Gastroesophageal sphincter (tissue), 3 donors: ENCODE measurements at regions not wholly inside any gene's neighbourhood (a gene's known extent, or its start where the extent isn't known, plus 50 kb on each side); places are given as distances from the start of the nearest gene placed in this dataset.

Experiments used
- EP300 ChIP-seq: sonication (generic); formaldehyde crosslinking; IDR thresholded peaks from one replicate; pipeline ENCODE4 v1.6.1; 2017; ENCODE audit warnings: antibody characterized with exemption, mild to moderate bottlenecking
- POLR2A ChIP-seq, 2 donors: fragments of 450-650 bp; IDR thresholded peaks; one replicate each; pipeline ENCODE4 v1.6.1; 2017; ENCODE audit warnings: antibody characterized with exemption in 2 of 2, mild to moderate bottlenecking in 2 of 2, moderate library complexity in 1 of 2
- POLR2AphosphoS5 ChIP-seq: sonication (generic); formaldehyde crosslinking; IDR thresholded peaks from one replicate; pipeline ENCODE4 v1.6.1; 2017; ENCODE audit warnings: antibody characterized with exemption
- TF ChIP-seq, protein P1 (sequence below), 4 experiments: fragments of 200-600 bp in 2 of 4; fragments of 450-650 bp in 2 of 4; sonication (generic) in 1 of 4; IDR thresholded peaks; one replicate each; pipeline ENCODE4 v1.5.1; 2017 to 2019; ENCODE audit warnings: antibody characterized with exemption in 4 of 4, mild to moderate bottlenecking in 2 of 4, moderate library complexity in 2 of 4

DNA sequence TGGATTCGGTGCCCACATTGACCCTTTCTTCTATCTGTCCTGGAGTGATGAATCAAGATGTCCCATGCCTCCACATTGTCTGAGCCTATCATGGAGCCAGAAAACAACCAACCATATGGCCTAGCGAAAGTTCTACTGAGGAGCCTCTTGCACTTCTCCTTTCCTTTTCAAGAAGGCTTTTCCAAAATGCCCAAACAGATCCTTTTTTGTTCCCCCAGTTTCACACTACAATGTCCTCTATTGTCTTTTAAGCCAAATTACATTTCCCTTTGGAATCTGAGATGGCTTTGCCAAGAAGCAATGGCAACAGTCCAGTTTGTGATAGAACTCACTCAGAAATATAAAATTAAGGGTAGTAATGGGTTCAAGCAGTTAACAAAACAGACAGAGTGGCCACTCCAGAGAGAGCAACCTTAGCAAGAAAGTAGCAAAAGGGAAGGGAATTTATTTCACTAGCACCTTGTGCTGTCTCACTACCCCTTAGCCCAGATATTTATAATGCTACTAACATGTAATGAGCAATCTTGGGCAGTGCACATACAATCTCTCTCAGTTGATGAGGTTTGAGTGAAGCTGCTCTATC lies 194.6 kb upstream of the PDE1C start:
- TF ChIP-seq EP300 = no peak
- TF ChIP-seq POLR2AphosphoS5 = no peak
- TF ChIP-seq, protein P1, sequence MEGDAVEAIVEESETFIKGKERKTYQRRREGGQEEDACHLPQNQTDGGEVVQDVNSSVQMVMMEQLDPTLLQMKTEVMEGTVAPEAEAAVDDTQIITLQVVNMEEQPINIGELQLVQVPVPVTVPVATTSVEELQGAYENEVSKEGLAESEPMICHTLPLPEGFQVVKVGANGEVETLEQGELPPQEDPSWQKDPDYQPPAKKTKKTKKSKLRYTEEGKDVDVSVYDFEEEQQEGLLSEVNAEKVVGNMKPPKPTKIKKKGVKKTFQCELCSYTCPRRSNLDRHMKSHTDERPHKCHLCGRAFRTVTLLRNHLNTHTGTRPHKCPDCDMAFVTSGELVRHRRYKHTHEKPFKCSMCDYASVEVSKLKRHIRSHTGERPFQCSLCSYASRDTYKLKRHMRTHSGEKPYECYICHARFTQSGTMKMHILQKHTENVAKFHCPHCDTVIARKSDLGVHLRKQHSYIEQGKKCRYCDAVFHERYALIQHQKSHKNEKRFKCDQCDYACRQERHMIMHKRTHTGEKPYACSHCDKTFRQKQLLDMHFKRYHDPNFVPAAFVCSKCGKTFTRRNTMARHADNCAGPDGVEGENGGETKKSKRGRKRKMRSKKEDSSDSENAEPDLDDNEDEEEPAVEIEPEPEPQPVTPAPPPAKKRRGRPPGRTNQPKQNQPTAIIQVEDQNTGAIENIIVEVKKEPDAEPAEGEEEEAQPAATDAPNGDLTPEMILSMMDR (IDR thresholded peaks at IDR 0.05) = no peak
- TF ChIP-seq POLR2A (IDR thresholded peaks at IDR 0.05) = no peak
